Right cardiac atrium (tissue), 5 donors: ENCODE measurements at regions not wholly inside any gene's neighbourhood (a gene's known extent, or its start where the extent isn't known, plus 50 kb on each side); places are given as distances from the start of the nearest gene placed in this dataset.

Experiments
- ATAC-seq, 2 donors: fragments of 200-7000 bp; cut with Tn5 transposase; one replicate each; pipeline versions ENCODE4 v1.8.0 to v1.9.1; 2020; ENCODE audit warnings: moderate library complexity in 2 of 2, mild to moderate bottlenecking in 1 of 2
- DNase-seq, 3 donors: peaks; one replicate each; pipeline ENCODE4 v3.0.0-alpha.2; 2020
- H3K27ac ChIP-seq: one replicate; pipeline ENCODE4 v1.5.1; 2013; ENCODE audit warnings: mild to moderate bottlenecking, low read length, control low read depth, moderate library complexity
- H3K27me3 ChIP-seq: one replicate; pipeline ENCODE4 v1.6.1; 2013; ENCODE audit not compliant: control insufficient read depth, insufficient read depth
- H3K4me1 ChIP-seq: one replicate; pipeline ENCODE4 v1.6.1; 2013; ENCODE audit warnings: low read length; ENCODE audit not compliant: control insufficient read depth, insufficient read depth
- H3K4me3 ChIP-seq: one replicate; pipeline ENCODE4 v1.5.1; 2013; ENCODE audit warnings: low read length, control low read depth
- H3K9me3 ChIP-seq: one replicate; pipeline ENCODE4 v1.6.1; 2013; ENCODE audit warnings: low read length; ENCODE audit not compliant: control insufficient read depth
- WGBS: extraction: QIAGEN DNeasy Blood & Tissue Kit; methylation state at CpG from one replicate; pipeline ENCODE4 v1.1.7; 2013; 5-methylcytosine and 5-hydroxymethylcytosine counted together
- intact Hi-C, 4 donors: fragments of 100-400 bp; cut with DNase I; formaldehyde crosslinking; loops; one replicate each; pipeline versions ENCODE4 v1.11.0 to v1.14.0; 2022 to 2023
- donor health status: healthy with polysubstance abuse.
- donor health status: DM: no; HTN: yes; CAD: no.
- donor health status: DM: no; HTN: no; CAD: no.
- donor health status: DM: no; HTN: yes; CAD: no; lungs with severe emphysema.
- donor health status: DM: yes; HTN: yes; CAD: no.

- no peak for ATAC-seq
- peaks cover 2% of the 10 kb centered on the region for H3K4me1 ChIP-seq
- no peaks in the 10 kb centered on the region for H3K9me3 ChIP-seq
- intact Hi-C loops, result no loop called here
- DNase-seq, result no peak
- H3K27ac ChIP-seq, result no peak overlapping the region
- no peaks in the 10 kb centered on the region for H3K27me3 ChIP-seq
- H3K4me3 ChIP-seq, result no peak overlapping the region
Measured at GRCh38 chr11:112631333-112631732, 329.9 kb upstream of the NCAM1 start.

GRCh38 chr11:112632866-112633505, 328.2 kb upstream of the NCAM1 start:
- H3K27me3 ChIP-seq, result no peaks in the 10 kb centered on the region
- WGBS, result 71% methylated on average over 5 of the region's 5 CpGs
- H3K27ac ChIP-seq, result no peak overlapping the region
- no peak for DNase-seq
- H3K4me3 ChIP-seq, result no peak overlapping the region
- ATAC-seq, result no peak
- no peaks in the 10 kb centered on the region for H3K9me3 ChIP-seq
- intact Hi-C loops, result no loop called here
- peaks cover 2% of the 10 kb centered on the region for H3K4me1 ChIP-seq

DNA sequence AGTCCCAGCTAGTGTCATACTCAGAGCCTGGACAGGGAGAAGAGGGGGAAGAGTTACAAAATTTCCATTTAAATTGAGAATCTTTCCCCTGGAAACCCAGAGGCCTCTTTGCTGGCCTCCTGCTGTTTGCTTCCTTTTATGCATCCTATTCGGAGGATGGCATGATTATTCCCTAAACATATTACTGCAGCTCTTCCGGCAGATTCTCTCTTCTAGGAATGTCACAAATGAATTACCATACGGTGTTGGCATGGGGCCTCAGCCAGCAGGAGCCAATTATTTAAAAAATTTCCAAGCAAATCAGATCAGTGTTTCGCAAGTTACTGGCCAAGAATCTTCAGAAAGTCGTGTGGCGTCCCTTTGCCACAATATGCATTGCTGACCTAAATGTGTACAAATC, 326.7 kb upstream of the NCAM1 start:
- ATAC-seq, result no peak
- Histone ChIP-seq H3K9me3 (no peaks in the 10 kb centered on the region), H3K4me3 (no peak overlapping the region), H3K27me3 (no peaks in the 10 kb centered on the region), H3K4me1 (peaks cover 2% of the 10 kb centered on the region), H3K27ac (no peak overlapping the region)
- 35% methylated on average over 6 of the region's 6 CpGs for WGBS
- DNase-seq, result no peak
- intact Hi-C loops, result no loop called here

DNA sequence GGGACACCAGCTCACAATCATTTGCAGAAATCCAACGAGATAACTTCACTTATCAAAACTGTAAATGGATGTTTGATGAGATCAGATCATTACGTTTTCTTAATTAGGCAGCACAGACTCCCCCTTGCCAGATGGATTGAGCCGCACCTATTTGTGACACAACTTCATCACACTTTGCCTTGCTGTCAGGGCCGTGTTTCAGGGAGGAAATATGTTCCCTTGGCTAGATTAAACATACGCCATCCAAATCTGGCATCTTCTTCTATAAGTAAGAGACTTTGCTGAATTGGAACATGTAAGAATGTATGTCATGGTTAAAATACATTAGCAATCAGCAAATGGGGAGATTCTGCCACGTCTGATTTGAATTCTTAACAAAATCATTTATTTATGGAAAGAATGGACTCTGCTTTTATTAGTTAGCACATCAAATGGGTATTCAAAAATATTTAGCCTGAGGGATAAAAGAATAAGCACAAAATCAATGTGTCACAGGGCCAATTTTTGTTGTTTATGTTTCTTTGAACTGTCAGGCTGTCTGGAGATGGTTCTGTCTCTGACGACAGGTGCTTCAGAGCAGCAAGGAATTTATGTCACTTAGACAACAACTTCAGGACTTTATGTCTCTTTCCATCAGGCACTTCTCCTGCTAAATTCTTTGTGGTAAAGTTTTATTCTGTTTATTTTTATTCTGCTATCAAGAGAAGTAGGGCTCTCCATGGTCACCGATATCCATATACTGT, 326.1 kb upstream of the NCAM1 start:
- H3K27me3 ChIP-seq, result no peaks in the 10 kb centered on the region
- H3K27ac ChIP-seq, result no peak overlapping the region
- no peak for ATAC-seq
- no peak overlapping the region for H3K4me3 ChIP-seq
- 47% methylated on average over 8 of the region's 8 CpGs for WGBS
- H3K4me1 ChIP-seq, result peaks cover 2% of the 10 kb centered on the region
- DNase-seq, result no peak
- intact Hi-C loops, result no loop called here
- no peaks in the 10 kb centered on the region for H3K9me3 ChIP-seq

DNA sequence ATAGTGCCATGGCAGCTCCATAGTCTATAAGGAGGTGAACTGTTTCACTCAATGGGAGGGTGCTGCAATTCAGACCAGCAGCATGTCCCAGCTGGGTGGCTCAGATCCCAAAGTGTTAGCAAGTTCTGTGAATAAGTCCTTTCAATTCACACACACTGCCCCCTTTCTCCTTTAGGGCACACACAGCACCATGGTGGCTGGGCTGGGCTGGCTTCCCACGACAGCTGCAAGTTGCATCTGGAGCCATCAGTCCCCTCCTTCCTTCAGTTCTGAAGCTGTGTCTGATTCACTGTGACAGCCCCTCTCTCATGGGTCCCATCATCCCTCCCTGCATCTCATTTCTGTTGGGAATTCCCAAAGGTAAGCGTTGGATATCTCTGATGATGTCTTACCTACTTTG, 324.1 kb upstream of the NCAM1 start:
- DNase-seq (no peak), ATAC-seq (no peak)
- Histone ChIP-seq H3K27ac (no peak overlapping the region), H3K4me3 (no peak overlapping the region), H3K27me3 (no peaks in the 10 kb centered on the region), H3K4me1 (no peaks in the 10 kb centered on the region), H3K9me3 (no peaks in the 10 kb centered on the region)
- intact Hi-C loops, result no loop called here
- WGBS, result 71% methylated on average over 2 of the region's 2 CpGs

GRCh38 chr11:112637876-112638275, 323.3 kb upstream of the NCAM1 start:
- Histone ChIP-seq H3K4me3 (no peak overlapping the region), H3K27ac (no peak overlapping the region), H3K4me1 (no peaks in the 10 kb centered on the region), H3K9me3 (no peaks in the 10 kb centered on the region), H3K27me3 (no peaks in the 10 kb centered on the region)
- intact Hi-C loops, result no loop called here
- ATAC-seq (no peak), DNase-seq (no peak)

- Histone ChIP-seq H3K27me3 (no peaks in the 10 kb centered on the region), H3K9me3 (no peaks in the 10 kb centered on the region), H3K4me3 (no peak overlapping the region), H3K4me1 (no peaks in the 10 kb centered on the region), H3K27ac (no peak overlapping the region)
- intact Hi-C loops, result no loop called here
- no peak for DNase-seq
- no peak for ATAC-seq
Measured at GRCh38 chr11:112639469-112639868, 321.8 kb upstream of the NCAM1 start.

GRCh38 chr11:112643416-112643815, 317.8 kb upstream of the NCAM1 start:
- DNase-seq (no peak), ATAC-seq (no peak)
- intact Hi-C loops, result no loop called here
- Histone ChIP-seq H3K27me3 (no peaks in the 10 kb centered on the region), H3K4me3 (no peak overlapping the region), H3K9me3 (no peaks in the 10 kb centered on the region), H3K27ac (no peak overlapping the region), H3K4me1 (no peaks in the 10 kb centered on the region)

DNA sequence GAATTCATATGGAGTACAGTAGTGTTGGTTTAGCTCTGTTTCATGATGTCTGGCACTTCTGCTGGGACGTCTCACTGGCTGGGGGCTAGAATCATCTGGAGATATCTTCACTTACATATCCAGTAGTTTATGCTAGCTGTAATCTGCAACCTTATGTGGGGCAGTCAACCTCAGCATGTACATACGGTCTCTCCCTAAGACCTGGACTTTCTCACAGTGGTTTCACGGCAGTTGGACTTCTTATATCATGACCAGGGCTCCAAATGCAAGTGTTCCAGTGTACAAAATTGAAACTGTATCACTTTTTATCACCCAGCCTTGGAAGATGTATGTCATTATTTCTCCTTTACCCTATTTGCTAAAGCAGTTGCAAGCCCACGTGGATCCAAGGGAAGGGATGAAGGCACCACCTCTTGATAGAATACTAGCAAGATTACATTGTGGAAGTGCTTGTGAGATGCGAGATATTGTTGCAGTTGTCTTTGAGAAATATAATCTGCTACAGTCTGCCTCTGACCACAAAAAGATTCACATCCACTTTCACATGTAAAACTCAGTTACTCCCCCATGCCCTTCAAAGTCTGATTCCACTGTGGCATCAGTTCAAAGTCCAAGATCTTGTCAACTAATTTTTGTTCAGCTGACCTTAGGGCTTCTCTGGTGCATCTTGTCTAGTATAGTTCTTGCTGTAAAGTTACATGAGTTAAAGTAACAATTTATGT, 316.6 kb upstream of the NCAM1 start:
- no peaks in the 10 kb centered on the region for H3K4me1 ChIP-seq
- intact Hi-C loops, result no loop called here
- H3K27ac ChIP-seq, result no peak overlapping the region
- ATAC-seq (no peak), DNase-seq (no peak)
- no peaks in the 10 kb centered on the region for H3K9me3 ChIP-seq
- H3K27me3 ChIP-seq, result no peaks in the 10 kb centered on the region
- H3K4me3 ChIP-seq, result no peak overlapping the region
- WGBS, result 76% methylated on average over 5 of the region's 5 CpGs

- Histone ChIP-seq H3K4me1 (no peaks in the 10 kb centered on the region), H3K27ac (no peak overlapping the region), H3K4me3 (no peak overlapping the region), H3K27me3 (no peaks in the 10 kb centered on the region), H3K9me3 (no peaks in the 10 kb centered on the region)
- intact Hi-C loops, result loop anchor here in 1 of 4 donors (10.0 kb wide), 1 partner anchor 135 kb away; no protein-coding TSS in a partner anchor
- ATAC-seq (no peak), DNase-seq (no peak)
- 70% methylated on average over 6 of the region's 6 CpGs for WGBS
Measured at GRCh38 chr11:112649856-112650255, 311.4 kb upstream of the NCAM1 start.

DNA sequence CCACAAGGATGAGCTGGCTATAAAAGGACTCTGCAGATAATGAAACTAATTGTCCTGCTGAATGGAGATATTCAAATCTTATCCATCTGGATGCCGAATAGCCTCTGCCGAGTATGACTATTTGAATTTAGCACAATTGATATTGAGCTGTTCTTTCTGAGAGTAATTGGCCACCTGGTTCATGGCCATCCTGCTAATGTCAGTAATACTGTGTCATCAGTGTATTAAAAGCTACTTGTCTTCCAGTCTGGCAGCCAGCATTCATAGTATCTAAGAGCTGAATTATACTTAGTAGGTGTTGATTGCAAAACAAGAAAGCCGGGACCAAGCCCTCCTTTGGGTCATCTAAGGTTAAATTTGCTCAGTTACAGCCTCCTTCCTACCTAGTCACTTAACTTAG, 310.7 kb upstream of the NCAM1 start:
- H3K4me1 ChIP-seq, result no peaks in the 10 kb centered on the region
- H3K4me3 ChIP-seq, result no peak overlapping the region
- no peak for DNase-seq
- intact Hi-C loops, result loop anchor here in 1 of 4 donors (10.0 kb wide), 1 partner anchor 134 kb away; no protein-coding TSS in a partner anchor
- no peaks in the 10 kb centered on the region for H3K9me3 ChIP-seq
- 56% methylated on average over 3 of the region's 3 CpGs for WGBS
- ATAC-seq, result peak; percentile 73 to 77
- H3K27me3 ChIP-seq, result no peaks in the 10 kb centered on the region
- peak overlapping the region; percentile 73 for H3K27ac ChIP-seq
